HCT116 (cell line): ENCODE measurements at regions not wholly inside any gene's neighbourhood (a gene's known extent, or its start where the extent isn't known, plus 50 kb on each side); places are given as distances from the start of the nearest gene placed in this dataset.

Source experiments
- ATAC-seq: fragments of 200-7000 bp; cut with Tn5 transposase; 2 replicates; pipeline ENCODE4 v1.9.1; 2020; ENCODE audit warnings: mild to moderate bottlenecking, moderate library complexity
- BruUV-seq: library from RNA; stranded (reverse); fragments of 400-500 nt; replicated peaks from 2 replicates; lab custom pipeline; 2021; lab: Mats Ljungman, UMichigan
- CTCF ChIA-PET: fragments of 300-600 bp; sonication (Branson Sonifier 250); formaldehyde crosslinking; loops from one replicate; lab custom pipeline; 2021; ENCODE audit warnings: antibody characterized with exemption; lab: Charles Lee
- POLR2A ChIA-PET: fragments of 300-600, 350-600 bp; sonication (Branson Sonifier 250); formaldehyde crosslinking; loops from one replicate; lab custom pipeline; 2021; ENCODE audit warnings: antibody characterized with exemption; lab: Charles Lee
- RAD21 ChIA-PET, 2 experiments: fragments of 300-600 bp; sonication (Branson Sonifier 250); formaldehyde crosslinking; loops; one replicate each; lab custom pipeline; 2023; ENCODE audit warnings: low total read pairs in 2 of 2; ENCODE audit not compliant: uncharacterized antibody in 2 of 2, unreplicated experiment in 2 of 2, low non-redundant PET in 1 of 2; lab: Charles Lee
- DNase-seq: peaks from one replicate; pipeline ENCODE4 v3.0.0-alpha.2; 2010; ENCODE audit warnings: low read depth, low spot score
- H2AFZ ChIP-seq: fragments of 200-600 bp; shearing (Covaris generic), sonication (generic); 2 replicates; pipeline ENCODE4 v1.6.1; 2017; ENCODE audit warnings: low read depth, mixed run types, mixed read lengths, antibody characterized with exemption, low read length; ENCODE audit not compliant: poor library complexity, severe bottlenecking
- H3K27ac ChIP-seq: 2 replicates; pipeline ENCODE4 v1.5.1; 2012; ENCODE audit warnings: low read depth, low read length
- H3K27me3 ChIP-seq: fragments of 200-600 bp; sonication (generic); 2 replicates; pipeline ENCODE4 v1.6.1; 2016; ENCODE audit warnings: mixed run types, low read length, mixed read lengths; ENCODE audit not compliant: insufficient read depth
- H3K36me3 ChIP-seq, 2 experiments: fragments of 200-500 bp in 1 of 2; fragments of 200-600 bp in 1 of 2; sonication (Bioruptor generic) in 1 of 2; sonication (generic) in 1 of 2; 2 replicates each; pipeline versions ENCODE4 v1.5.1 to v1.6.1; 2014 to 2016; ENCODE audit warnings: low read length in 2 of 2, inconsistent platforms in 1 of 2, mixed read lengths in 1 of 2, mixed run types in 1 of 2; ENCODE audit not compliant: insufficient read depth in 2 of 2, control insufficient read depth in 1 of 2
- H3K4me1 ChIP-seq, 2 experiments: fragments of 200-600 bp in 1 of 2; sonication (generic) in 1 of 2; 2 replicates each; pipeline versions ENCODE4 v1.5.1 to v1.6.1; 2012 to 2017; ENCODE audit warnings: low read length in 2 of 2, inconsistent platforms in 1 of 2, mild to moderate bottlenecking in 1 of 2, mixed read lengths in 1 of 2, mixed run types in 1 of 2, moderate library complexity in 1 of 2; ENCODE audit not compliant: insufficient read depth in 2 of 2, control insufficient read depth in 1 of 2
- H3K4me2 ChIP-seq: fragments of 200-600 bp; sonication (generic); 2 replicates; pipeline ENCODE4 v1.6.1; 2017; ENCODE audit warnings: mixed run types, low read length, mixed read lengths
- H3K4me3 ChIP-seq, 2 experiments: fragments of 200-600 bp in 1 of 2; sonication (generic) in 1 of 2; replicated peaks in 1 of 2; 2 replicates each; pipeline ENCODE4 v1.5.1; 2011 to 2016; ENCODE audit warnings: low read length in 2 of 2, control low read depth in 1 of 2, low read depth in 1 of 2, mild to moderate bottlenecking in 1 of 2, mixed read lengths in 1 of 2, mixed run types in 1 of 2
- H3K79me2 ChIP-seq: fragments of 200-600 bp; sonication (generic); 2 replicates; pipeline ENCODE4 v1.6.1; 2017; ENCODE audit warnings: mild to moderate bottlenecking, mixed run types, low read length, moderate library complexity, mixed read lengths; ENCODE audit not compliant: insufficient read depth
- H3K9ac ChIP-seq: fragments of 200-600 bp; sonication (generic); 2 replicates; pipeline ENCODE4 v1.6.1; 2016; ENCODE audit warnings: low read length, mixed read lengths
- H3K9me2 ChIP-seq: fragments of 200-600 bp; sonication (generic), shearing (Covaris generic); 2 replicates; pipeline ENCODE4 v1.6.1; 2017; ENCODE audit warnings: mixed run types, mild to moderate bottlenecking, moderate library complexity; ENCODE audit not compliant: insufficient read depth
- H3K9me3 ChIP-seq, 2 experiments: fragments of 200-500 bp in 1 of 2; fragments of 200-600 bp in 1 of 2; sonication (Bioruptor generic) in 1 of 2; sonication (generic) in 1 of 2; 2 replicates each; pipeline ENCODE4 v1.6.1; 2014 to 2017; ENCODE audit warnings: low read length in 2 of 2, mixed read lengths in 2 of 2, inconsistent platforms in 1 of 2, low read depth in 1 of 2, mild to moderate bottlenecking in 1 of 2, mixed run types in 1 of 2, moderate library complexity in 1 of 2; ENCODE audit not compliant: control insufficient read depth in 1 of 2, insufficient read depth in 1 of 2
- H4K20me1 ChIP-seq: fragments of 200-600 bp; sonication (generic), shearing (Covaris generic); 2 replicates; pipeline ENCODE4 v1.6.1; 2017; ENCODE audit warnings: mixed run types, mild to moderate bottlenecking, moderate library complexity; ENCODE audit not compliant: insufficient read depth
- ATF3 ChIP-seq: IDR thresholded peaks from 2 replicates; pipeline ENCODE4 v1.6.1; 2012
- CEBPB ChIP-seq: IDR thresholded peaks from 2 replicates; pipeline ENCODE4 v1.6.1; 2012; ENCODE audit warnings: low read depth
- CTCF ChIP-seq, 3 experiments: fragments of 200-600 bp in 1 of 3; sonication (generic) in 1 of 3; IDR thresholded peaks in 2 of 3; conservative IDR thresholded peaks in 1 of 3; 2 replicates each; pipeline ENCODE4 v1.5.1; 2012 to 2017; ENCODE audit warnings: low read depth in 2 of 3, low read length in 2 of 3, antibody characterized with exemption in 1 of 3, borderline replicate concordance in 1 of 3, control low read depth in 1 of 3, mild to moderate bottlenecking in 1 of 3, mixed read lengths in 1 of 3, mixed run types in 1 of 3, moderate library complexity in 1 of 3; ENCODE audit not compliant: insufficient read depth in 1 of 3
- EGR1 ChIP-seq: IDR thresholded peaks from 2 replicates; pipeline ENCODE4 v1.6.1; 2012; ENCODE audit warnings: low read depth
- ELF1 ChIP-seq: IDR thresholded peaks from 2 replicates; pipeline ENCODE4 v1.6.1; 2012; ENCODE audit warnings: low read depth, borderline replicate concordance
- EZH2 ChIP-seq: fragments of 200-600 bp; sonication (generic); IDR thresholded peaks from 2 replicates; pipeline ENCODE4 v1.6.1; 2017; ENCODE audit warnings: antibody characterized with exemption, mixed run types
- EZH2phosphoT487 ChIP-seq: fragments of 200-600 bp; IDR thresholded peaks from 2 replicates; pipeline ENCODE4 v1.6.1; 2018; ENCODE audit warnings: antibody characterized with exemption, borderline replicate concordance
- FOSL1 ChIP-seq: IDR thresholded peaks from 2 replicates; pipeline ENCODE4 v1.6.1; 2012; ENCODE audit warnings: low read depth
- JUND ChIP-seq: IDR thresholded peaks from 2 replicates; pipeline ENCODE4 v1.6.1; 2012
- MAX ChIP-seq: IDR thresholded peaks from 2 replicates; pipeline ENCODE4 v1.6.1; 2012
- SRF ChIP-seq: IDR thresholded peaks from 2 replicates; pipeline ENCODE4 v1.6.1; 2012; ENCODE audit warnings: low read depth
- YY1 ChIP-seq: IDR thresholded peaks from 2 replicates; pipeline ENCODE4 v1.6.1; 2011; ENCODE audit warnings: low read length, low read depth, moderate library complexity, mild to moderate bottlenecking; ENCODE audit not compliant: insufficient replicate concordance; ENCODE audit errors: extremely low read depth
- intact Hi-C: fragments of 100-400 bp; cut with micrococcal nuclease; formaldehyde crosslinking; loops from 2 replicates; pipeline ENCODE4 v1.10.0; 2022

GRCh38 chr7:22900101-22900500, 77.5 kb upstream of the TOMM7 start:
- Histone ChIP-seq H3K9me2 (no peaks in the 10 kb centered on the region), H3K4me2 (no peak overlapping the region), H3K27me3 (no peaks in the 10 kb centered on the region), H3K36me3 (no peaks in the 10 kb centered on the region), H3K27ac (no peak overlapping the region), H3K79me2 (no peaks in the 10 kb centered on the region), H3K4me3 (no peak overlapping the region), H2AFZ (no peak overlapping the region), H3K9me3 (no peaks in the 10 kb centered on the region), H3K4me1 (peaks cover 0 to 10% of the 10 kb centered on the region in 2 experiments; a peak in 2 of 4 replicates), H3K9ac (no peak overlapping the region), H4K20me1 (no peaks in the 10 kb centered on the region)
- DNase-seq (no peak), ATAC-seq (no peak)
- no peak for TF ChIP-seq EZH2phosphoT487
- TF ChIP-seq ATF3, result no peak
- TF ChIP-seq JUND, result no peak
- no peak for TF ChIP-seq ELF1
- no peak for TF ChIP-seq MAX
- no peak for TF ChIP-seq CTCF (IDR thresholded peaks at IDR 0.05 in 2 of 3, conservative IDR thresholded peaks at IDR 0.05 in 1 of 3; ENCODE audit: borderline replicate concordance in 1 of 3, insufficient read depth in 1 of 3, low read depth in 2 of 3, low read length in 2 of 3)
- no peak for TF ChIP-seq EGR1
- no peak for TF ChIP-seq EZH2
- TF ChIP-seq SRF, result no peak
- TF ChIP-seq FOSL1, result no peak
- no peak for TF ChIP-seq CEBPB
- TF ChIP-seq YY1, result no peak
- no TSS peak for BruUV-seq
- intact Hi-C loops, result no loop called here
- RAD21 ChIA-PET, result no interaction called here
- POLR2A ChIA-PET, result no interaction called here
- CTCF ChIA-PET, result no interaction called here
